Hepatocyte (in vitro differentiated cells): ENCODE measurements at regions not wholly inside any gene's neighbourhood (a gene's known extent, or its start where the extent isn't known, plus 50 kb on each side); places are given as distances from the start of the nearest gene placed in this dataset.
A peak's percentile ranks its signal among the peaks of the same experiment; 100 is the strongest.

Experiments used
- DNase-seq: peaks from one replicate; pipeline ENCODE4 v3.0.0-alpha.2; 2016; ENCODE audit warnings: low spot score
- H2AFZ ChIP-seq: fragments of 200-600 bp; sonication (generic); 2 replicates; pipeline ENCODE4 v1.6.0; 2016; ENCODE audit warnings: antibody characterized with exemption, mild to moderate bottlenecking
- H3K27ac ChIP-seq: fragments of 200-600 bp; sonication (generic); 2 replicates; pipeline ENCODE4 v1.5.1; 2016; ENCODE audit warnings: mild to moderate bottlenecking
- H3K27me3 ChIP-seq: fragments of 200-600 bp; sonication (generic); 2 replicates; pipeline ENCODE4 v1.6.1; 2016
- H3K36me3 ChIP-seq: fragments of 200-600 bp; sonication (generic); replicated peaks from 2 replicates; pipeline ENCODE4 v1.5.1; 2016; ENCODE audit warnings: low read depth; ENCODE audit not compliant: insufficient read depth
- H3K4me1 ChIP-seq: fragments of 200-600 bp; sonication (generic); 2 replicates; pipeline ENCODE4 v1.5.1; 2016; ENCODE audit warnings: mild to moderate bottlenecking, moderate library complexity; ENCODE audit not compliant: insufficient read depth
- H3K4me2 ChIP-seq: fragments of 200-600 bp; sonication (generic); 2 replicates; pipeline ENCODE4 v1.6.0; 2016
- H3K4me3 ChIP-seq: fragments of 200-600 bp; sonication (generic); 2 replicates; pipeline ENCODE4 v1.5.1; 2016; ENCODE audit warnings: mild to moderate bottlenecking
- H3K79me2 ChIP-seq: fragments of 200-600 bp; sonication (generic); 2 replicates; pipeline ENCODE4 v1.6.0; 2017; ENCODE audit warnings: mild to moderate bottlenecking
- H3K9me2 ChIP-seq: fragments of 200-600 bp; sonication (generic); replicated peaks from 2 replicates; pipeline ENCODE4 v1.6.0; 2017; ENCODE audit warnings: mild to moderate bottlenecking; ENCODE audit not compliant: insufficient read depth
- H3K9me3 ChIP-seq: fragments of 200-600 bp; sonication (generic); 2 replicates; pipeline ENCODE4 v1.5.1; 2016; ENCODE audit warnings: low read depth, mild to moderate bottlenecking
- H4K20me1 ChIP-seq: fragments of 200-600 bp; sonication (generic); 2 replicates; pipeline ENCODE4 v1.6.0; 2016; ENCODE audit warnings: mild to moderate bottlenecking; ENCODE audit not compliant: insufficient read depth, poor library complexity, severe bottlenecking
- CTCF ChIP-seq: fragments of 200-600 bp; sonication (generic); IDR thresholded peaks from 2 replicates; pipeline ENCODE4 v1.5.1; 2016; ENCODE audit warnings: antibody characterized with exemption, mild to moderate bottlenecking; ENCODE audit not compliant: poor library complexity
- EZH2 ChIP-seq: fragments of 200-600 bp; sonication (generic); IDR thresholded peaks from 2 replicates; pipeline ENCODE4 v1.6.1; 2016; ENCODE audit warnings: antibody characterized with exemption, mild to moderate bottlenecking, borderline replicate concordance
- EZH2phosphoT487 ChIP-seq: fragments of 200-600 bp; sonication (generic); IDR thresholded peaks from one replicate; pipeline ENCODE4 v1.6.1; 2018; ENCODE audit warnings: antibody characterized with exemption, mild to moderate bottlenecking, low read depth, moderate library complexity; ENCODE audit not compliant: unreplicated experiment, severe bottlenecking
- WGBS: methylation state at CpG from one replicate; pipeline ENCODE4 v1.1.6; 2016; ENCODE audit warnings: low lambda C conversion rate; ENCODE audit errors: missing lambda C conversion rate; 5-methylcytosine and 5-hydroxymethylcytosine counted together

- 48% methylated on average over 2 of the region's 2 CpGs for WGBS
- Histone ChIP-seq H3K27ac (no peak overlapping the region), H3K4me3 (no peak overlapping the region)
Observed at GRCh38 chr20:21994203-21994602, 288.7 kb downstream of the PAX1 start.

DNA sequence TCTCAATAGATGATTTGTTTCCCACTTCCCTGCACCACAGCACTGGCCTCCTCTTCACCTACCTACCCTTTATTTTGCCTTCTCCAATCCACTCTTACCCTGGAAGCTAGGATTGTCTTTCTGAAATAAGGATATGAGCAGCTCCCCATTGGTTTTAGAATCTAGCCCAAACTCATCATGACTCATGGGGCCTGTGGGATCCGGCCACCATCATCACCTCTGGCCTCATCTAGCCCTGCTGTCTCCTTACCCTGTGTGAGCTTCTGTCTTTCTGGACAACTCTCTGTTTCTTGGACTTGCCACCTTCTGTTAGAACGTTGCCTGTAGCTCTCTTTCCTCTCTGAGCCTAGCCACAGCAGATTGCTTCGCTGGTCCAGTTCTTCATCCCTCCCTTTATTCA lies 277.1 kb downstream of the PAX1 start:
- no peaks in the 10 kb centered on the region for H3K36me3 ChIP-seq
- no peaks in the 10 kb centered on the region for H3K9me2 ChIP-seq
- H3K27me3 ChIP-seq: no peaks in the 10 kb centered on the region
- no peak for DNase-seq
- H2AFZ ChIP-seq: no peak overlapping the region
- no peaks in the 10 kb centered on the region for H4K20me1 ChIP-seq
- no peaks in the 10 kb centered on the region for H3K9me3 ChIP-seq
- H3K27ac ChIP-seq: peak overlapping the region; percentile 12
- H3K4me2 ChIP-seq: no peak overlapping the region
- 87% methylated on average over 3 of the region's 3 CpGs for WGBS
- no peaks in the 10 kb centered on the region for H3K79me2 ChIP-seq
- H3K4me3 ChIP-seq: no peak overlapping the region
- peaks cover 13% of the 10 kb centered on the region for H3K4me1 ChIP-seq
- TF ChIP-seq EZH2phosphoT487 (no peak), EZH2 (no peak), CTCF (no peak)

More at GRCh38 chr20:21994203-21994602, 288.7 kb downstream of the PAX1 start:
- Histone ChIP-seq H3K4me1 (no peaks in the 10 kb centered on the region), H3K9me3 (no peaks in the 10 kb centered on the region), H3K79me2 (no peaks in the 10 kb centered on the region), H4K20me1 (no peaks in the 10 kb centered on the region), H3K9me2 (no peaks in the 10 kb centered on the region), H3K36me3 (no peaks in the 10 kb centered on the region), H3K27me3 (no peaks in the 10 kb centered on the region), H3K4me2 (no peak overlapping the region), H2AFZ (no peak overlapping the region)
- no peak for DNase-seq
- TF ChIP-seq EZH2 (no peak), EZH2phosphoT487 (no peak), CTCF (no peak)

DNA sequence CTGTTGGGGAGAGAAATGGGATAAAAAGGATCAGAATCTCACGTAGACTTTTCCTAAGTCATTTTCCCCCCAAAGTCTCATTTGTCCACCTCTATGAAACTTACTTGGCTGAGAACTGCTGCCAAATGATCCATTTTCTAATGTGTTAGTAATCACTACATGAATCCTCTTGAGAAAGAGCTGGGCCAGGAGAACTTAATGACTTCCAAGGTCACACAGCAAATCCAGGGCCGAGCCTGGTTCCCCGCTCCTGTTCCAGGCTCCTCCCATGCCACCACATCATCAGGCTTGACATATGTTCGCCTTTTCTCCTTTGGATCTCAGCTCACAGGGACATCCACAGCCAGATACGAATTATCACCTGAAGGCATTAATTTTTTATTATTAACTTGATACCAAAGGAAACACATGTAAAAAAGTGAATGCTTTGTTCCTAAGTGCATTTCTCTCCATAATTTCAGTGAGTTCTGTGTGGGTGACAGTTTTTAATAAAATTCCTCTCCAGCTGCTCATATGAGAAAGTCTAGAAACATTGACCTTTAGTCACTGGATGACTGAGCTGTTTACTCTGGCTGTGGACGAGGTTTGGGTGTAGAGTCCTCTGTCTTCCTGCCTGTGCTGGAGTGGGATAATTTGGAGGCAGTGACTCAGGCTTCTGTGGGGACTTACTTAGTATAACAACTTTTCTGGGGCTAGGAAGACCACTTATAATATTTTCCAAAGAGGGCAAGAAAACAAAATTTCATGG lies 276.3 kb downstream of the PAX1 start:
- peak; percentile 60 for DNase-seq
- H4K20me1 ChIP-seq: no peaks in the 10 kb centered on the region
- H3K4me2 ChIP-seq: peak overlapping the region; percentile 48
- TF ChIP-seq CTCF (no peak), EZH2 (no peak), EZH2phosphoT487 (no peak)
- H3K79me2 ChIP-seq: no peaks in the 10 kb centered on the region
- H3K27ac ChIP-seq: peak overlapping the region; percentile 83
- H3K4me1 ChIP-seq: peaks cover 13% of the 10 kb centered on the region
- no peak overlapping the region for H3K4me3 ChIP-seq
- H3K9me3 ChIP-seq: no peaks in the 10 kb centered on the region
- no peaks in the 10 kb centered on the region for H3K27me3 ChIP-seq
- no peaks in the 10 kb centered on the region for H3K36me3 ChIP-seq
- 65% methylated on average over 6 of the region's 6 CpGs for WGBS
- H2AFZ ChIP-seq: no peak overlapping the region
- H3K9me2 ChIP-seq: no peaks in the 10 kb centered on the region
